Left lung (tissue), 4 donors: ENCODE measurements at regions not wholly inside any gene's neighbourhood (a gene's known extent, or its start where the extent isn't known, plus 50 kb on each side); places are given as distances from the start of the nearest gene placed in this dataset.
"Not testable (repeated sequence)": the region's sequence is repeated elsewhere in the genome, so short reads cannot be mapped to it uniquely, and the experiment has no call there.

Experiments used
- ATAC-seq: fragments of 200-7000 bp; cut with Tn5 transposase; one replicate; pipeline ENCODE4 v1.9.1; 2020; ENCODE audit warnings: moderate library complexity
- DNase-seq, 4 donors: peaks; one replicate each; pipeline ENCODE4 v3.0.0-alpha.2; 2013 to 2020
- H3K27ac ChIP-seq, 2 donors: fragments of 200-600 bp; sonication (generic) in 1 of 2; one replicate each; pipeline versions ENCODE4 v1.5.0 to v1.8.0; 2020 to 2021
- H3K27me3 ChIP-seq, 2 donors: fragments of 200-600 bp; sonication (generic) in 1 of 2; one replicate each; pipeline versions ENCODE4 v1.5.0 to v1.8.0; 2020 to 2021
- H3K36me3 ChIP-seq, 2 donors: fragments of 200-600 bp; sonication (generic) in 1 of 2; one replicate each; pipeline versions ENCODE4 v1.5.0 to v1.8.0; 2020 to 2021
- H3K4me1 ChIP-seq, 2 donors: fragments of 200-600 bp; one replicate each; pipeline ENCODE4 v1.8.0; 2021
- H3K4me3 ChIP-seq, 2 donors: fragments of 200-600 bp; sonication (generic) in 1 of 2; one replicate each; pipeline versions ENCODE4 v1.5.0 to v1.8.0; 2020 to 2021; ENCODE audit warnings: mild to moderate bottlenecking in 1 of 2
- H3K9me3 ChIP-seq, 2 donors: fragments of 200-600 bp; sonication (generic) in 1 of 2; one replicate each; pipeline versions ENCODE4 v1.5.0 to v1.8.0; 2020 to 2021
- intact Hi-C, 2 donors: fragments of 100-400 bp; cut with DNase I; formaldehyde crosslinking; loops; one replicate each; pipeline versions ENCODE4 v1.11.2 to v1.14.2; 2022
- TF ChIP-seq, protein P1 (sequence below), 2 donors: fragments of 200-600 bp; sonication (generic) in 1 of 2; IDR thresholded peaks; one replicate each; pipeline versions ENCODE4 v1.5.0 to v1.8.0; 2021; ENCODE audit warnings: antibody characterized with exemption in 2 of 2
- donor health status: DM: no; HTN: yes; CAD: no.
- donor health status: DM: no; HTN: no; CAD: no.

DNA sequence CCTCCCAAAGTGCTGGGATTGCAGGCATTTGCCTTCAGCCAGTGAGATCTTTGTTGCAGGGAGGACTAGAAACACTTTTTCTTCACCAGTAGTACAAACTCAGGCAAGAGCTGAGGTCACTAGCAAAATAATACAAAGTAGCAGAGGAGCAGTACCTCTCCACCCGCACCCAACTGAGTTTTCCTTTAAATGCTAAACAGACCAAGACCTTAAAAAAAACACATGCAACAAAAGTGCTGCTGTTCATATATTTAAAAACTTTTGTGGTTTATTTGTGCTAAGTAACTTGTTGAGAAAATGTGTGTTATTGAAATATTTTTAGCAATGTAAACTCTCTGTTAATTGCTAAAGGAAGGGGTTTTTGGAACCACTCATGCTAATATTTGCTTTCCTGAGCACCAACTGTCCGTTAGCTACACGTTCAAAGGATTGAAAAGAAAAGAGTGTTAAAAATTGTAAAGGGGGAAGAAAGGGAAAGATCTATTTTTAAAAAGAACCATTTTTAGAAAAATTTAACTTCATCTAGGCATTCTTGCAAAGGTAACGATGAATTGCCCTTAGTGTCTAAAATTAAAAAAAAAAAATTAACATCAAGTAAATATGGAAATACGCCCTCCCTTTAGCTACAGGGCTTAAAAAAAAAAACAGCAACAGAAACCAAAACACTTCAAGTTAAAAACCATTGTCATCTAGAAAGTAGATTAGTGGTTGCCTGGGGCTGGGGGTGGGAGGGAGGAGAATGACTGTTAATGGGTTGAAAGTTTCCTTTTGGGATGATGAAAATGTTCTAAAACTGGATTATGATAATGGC is 114.0 kb upstream of the KRAS start:
- H3K36me3 ChIP-seq, result no peaks in the 10 kb centered on the region
- TF ChIP-seq, protein P1, sequence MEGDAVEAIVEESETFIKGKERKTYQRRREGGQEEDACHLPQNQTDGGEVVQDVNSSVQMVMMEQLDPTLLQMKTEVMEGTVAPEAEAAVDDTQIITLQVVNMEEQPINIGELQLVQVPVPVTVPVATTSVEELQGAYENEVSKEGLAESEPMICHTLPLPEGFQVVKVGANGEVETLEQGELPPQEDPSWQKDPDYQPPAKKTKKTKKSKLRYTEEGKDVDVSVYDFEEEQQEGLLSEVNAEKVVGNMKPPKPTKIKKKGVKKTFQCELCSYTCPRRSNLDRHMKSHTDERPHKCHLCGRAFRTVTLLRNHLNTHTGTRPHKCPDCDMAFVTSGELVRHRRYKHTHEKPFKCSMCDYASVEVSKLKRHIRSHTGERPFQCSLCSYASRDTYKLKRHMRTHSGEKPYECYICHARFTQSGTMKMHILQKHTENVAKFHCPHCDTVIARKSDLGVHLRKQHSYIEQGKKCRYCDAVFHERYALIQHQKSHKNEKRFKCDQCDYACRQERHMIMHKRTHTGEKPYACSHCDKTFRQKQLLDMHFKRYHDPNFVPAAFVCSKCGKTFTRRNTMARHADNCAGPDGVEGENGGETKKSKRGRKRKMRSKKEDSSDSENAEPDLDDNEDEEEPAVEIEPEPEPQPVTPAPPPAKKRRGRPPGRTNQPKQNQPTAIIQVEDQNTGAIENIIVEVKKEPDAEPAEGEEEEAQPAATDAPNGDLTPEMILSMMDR (IDR thresholded peaks at IDR 0.05), result no peak

DNA sequence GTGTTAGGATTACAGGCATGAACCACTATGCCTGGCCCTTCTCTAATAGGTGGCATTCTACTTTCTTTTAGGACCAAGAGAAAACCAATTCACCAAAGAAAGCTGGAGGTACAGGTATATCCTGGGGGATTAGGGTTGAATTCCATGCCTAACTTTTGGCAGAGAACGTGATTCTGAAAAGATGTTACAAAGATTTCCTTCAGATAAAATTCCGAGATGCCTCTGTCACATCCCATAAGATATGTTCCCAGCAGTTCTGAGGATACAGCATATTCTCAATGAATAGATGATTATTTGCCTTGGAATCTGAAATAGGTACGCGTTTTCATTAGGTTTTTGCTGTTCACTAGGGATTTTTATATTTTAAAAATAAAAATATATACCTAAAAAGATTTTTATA is 111.9 kb upstream of the KRAS start:
- Histone ChIP-seq H3K4me3 (no peak overlapping the region), H3K27me3 (no peaks in the 10 kb centered on the region), H3K27ac (no peak overlapping the region), H3K36me3 (no peaks in the 10 kb centered on the region), H3K4me1 (no peaks in the 10 kb centered on the region), H3K9me3 (no peaks in the 10 kb centered on the region)
- DNase-seq, result no peak
- ATAC-seq, result no peak
- intact Hi-C loops, result no loop called here
- TF ChIP-seq, protein P1 (IDR thresholded peaks at IDR 0.05), result no peak

More for the DNA sequence above, 114.0 kb upstream of the KRAS start:
- Histone ChIP-seq H3K4me3 (no peak overlapping the region), H3K27ac (no peak overlapping the region), H3K4me1 (no peaks in the 10 kb centered on the region), H3K27me3 (no peaks in the 10 kb centered on the region), H3K9me3 (no peaks in the 10 kb centered on the region)
- intact Hi-C loops, result no loop called here
- no peak for DNase-seq
- ATAC-seq, result peak; percentile 16

DNA sequence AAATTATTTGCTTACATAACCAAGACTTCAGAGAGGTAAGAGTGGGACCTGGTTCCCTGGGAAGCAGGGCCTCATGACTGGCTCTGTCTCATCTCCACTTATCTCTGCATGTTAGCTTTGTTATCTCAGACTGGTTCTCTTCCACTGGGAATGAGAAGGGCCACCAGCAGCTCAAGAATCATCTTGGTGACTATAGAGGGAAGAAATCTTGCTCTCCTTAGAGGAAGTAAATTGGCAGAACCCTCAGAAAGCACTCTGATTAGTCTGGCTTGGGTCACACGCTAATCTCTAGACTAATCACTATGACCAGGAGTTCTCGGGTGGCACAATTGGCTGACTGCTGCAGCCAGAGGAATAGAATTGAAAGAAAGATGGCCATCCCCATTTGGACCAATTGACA is 110.8 kb upstream of the KRAS start:
- TF ChIP-seq, protein P1 (IDR thresholded peaks at IDR 0.05), result no peak
- intact Hi-C loops, result no loop called here

DNA sequence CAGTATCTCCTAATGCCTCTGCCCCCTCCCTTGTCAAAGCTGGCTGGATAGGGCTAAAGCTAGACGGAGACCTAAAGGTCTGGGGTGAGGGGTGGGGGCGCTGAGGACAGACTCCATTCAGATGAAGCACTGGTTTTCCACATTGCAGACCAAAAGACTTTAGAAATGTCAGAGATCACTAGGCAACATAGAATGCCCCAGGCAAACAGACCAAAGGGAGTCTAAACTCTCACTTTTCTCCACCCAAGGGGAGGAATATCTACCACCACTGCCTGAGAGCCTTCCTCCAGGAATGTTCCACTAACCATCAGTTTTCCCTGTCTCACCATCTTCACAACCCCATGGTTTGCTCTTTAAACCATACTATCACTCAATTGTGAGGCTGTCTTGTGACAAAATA is 106.9 kb upstream of the KRAS start:
- H3K27ac ChIP-seq, result no peak overlapping the region
- TF ChIP-seq, protein P1 (IDR thresholded peaks at IDR 0.05), result no peak
- no peaks in the 10 kb centered on the region for H3K4me1 ChIP-seq
- intact Hi-C loops, result no loop called here
- ATAC-seq (no peak), DNase-seq (no peak)
- no peaks in the 10 kb centered on the region for H3K27me3 ChIP-seq
- no peaks in the 10 kb centered on the region for H3K9me3 ChIP-seq
- H3K36me3 ChIP-seq, result no peaks in the 10 kb centered on the region
- no peak overlapping the region for H3K4me3 ChIP-seq

More for the DNA sequence above, 110.8 kb upstream of the KRAS start:
- Histone ChIP-seq H3K4me1 (no peaks in the 10 kb centered on the region), H3K4me3 (no peak overlapping the region), H3K27me3 (no peaks in the 10 kb centered on the region), H3K27ac (no peak overlapping the region), H3K9me3 (no peaks in the 10 kb centered on the region), H3K36me3 (no peaks in the 10 kb centered on the region)
- DNase-seq (no peak), ATAC-seq (no peak)

DNA sequence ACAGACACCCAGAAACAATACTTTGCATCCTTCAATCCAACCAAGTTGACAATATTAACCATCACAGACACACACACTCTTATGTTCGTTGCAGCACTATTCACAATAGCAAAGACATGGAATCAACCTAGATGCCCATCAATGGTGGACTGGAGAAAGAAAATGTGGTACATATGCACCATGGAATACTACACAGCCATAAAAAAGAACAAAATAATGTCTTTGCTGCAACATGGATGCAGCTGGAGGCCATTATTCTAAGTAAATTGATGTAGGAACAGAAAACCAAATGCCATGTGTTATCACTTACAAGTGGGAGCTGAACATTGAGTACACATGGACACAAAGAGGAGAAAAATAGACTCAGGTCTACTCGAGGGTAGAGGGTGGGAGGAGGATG is 102.2 kb upstream of the KRAS start:
- H3K4me3 ChIP-seq, intact Hi-C loops, H3K27ac ChIP-seq, ATAC-seq, H3K9me3 ChIP-seq, H3K36me3 ChIP-seq, DNase-seq, H3K4me1 ChIP-seq, H3K27me3 ChIP-seq: not testable (repeated sequence)
